ENCODE measurements at regions not wholly inside any gene's neighbourhood (a gene's known extent, or its start where the extent isn't known, plus 50 kb on each side); places are given as distances from the start of the nearest gene placed in this dataset.

- Histone ChIP-seq H3K27ac (no peak overlapping the region), H3K9me3 (no peaks in the 10 kb centered on the region), H3K4me3 (no peak overlapping the region), H3K27me3 (ENCODE audit: insufficient read depth in 3 of 3, low read length in 2 of 3) (no peaks in the 10 kb centered on the region), H3K4me1 (no peaks in the 10 kb centered on the region), H3K36me3 (ENCODE audit: insufficient read depth in 1 of 2, low read depth in 1 of 2) (no peaks in the 10 kb centered on the region)
- intact Hi-C loops (cut with DNase I) = no loop called here
- DNase-seq (no peak), ATAC-seq (no peak)
- TF ChIP-seq, protein P1, sequence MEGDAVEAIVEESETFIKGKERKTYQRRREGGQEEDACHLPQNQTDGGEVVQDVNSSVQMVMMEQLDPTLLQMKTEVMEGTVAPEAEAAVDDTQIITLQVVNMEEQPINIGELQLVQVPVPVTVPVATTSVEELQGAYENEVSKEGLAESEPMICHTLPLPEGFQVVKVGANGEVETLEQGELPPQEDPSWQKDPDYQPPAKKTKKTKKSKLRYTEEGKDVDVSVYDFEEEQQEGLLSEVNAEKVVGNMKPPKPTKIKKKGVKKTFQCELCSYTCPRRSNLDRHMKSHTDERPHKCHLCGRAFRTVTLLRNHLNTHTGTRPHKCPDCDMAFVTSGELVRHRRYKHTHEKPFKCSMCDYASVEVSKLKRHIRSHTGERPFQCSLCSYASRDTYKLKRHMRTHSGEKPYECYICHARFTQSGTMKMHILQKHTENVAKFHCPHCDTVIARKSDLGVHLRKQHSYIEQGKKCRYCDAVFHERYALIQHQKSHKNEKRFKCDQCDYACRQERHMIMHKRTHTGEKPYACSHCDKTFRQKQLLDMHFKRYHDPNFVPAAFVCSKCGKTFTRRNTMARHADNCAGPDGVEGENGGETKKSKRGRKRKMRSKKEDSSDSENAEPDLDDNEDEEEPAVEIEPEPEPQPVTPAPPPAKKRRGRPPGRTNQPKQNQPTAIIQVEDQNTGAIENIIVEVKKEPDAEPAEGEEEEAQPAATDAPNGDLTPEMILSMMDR (IDR thresholded peaks at IDR 0.05) = no peak
- 74 to 84% (median 77%) methylated on average over 2 of the region's 2 CpGs for WGBS, 3 donors
Measured at GRCh38 chr5:62682059-62682458, 103.4 kb downstream of the LRRC70 start.

DNA sequence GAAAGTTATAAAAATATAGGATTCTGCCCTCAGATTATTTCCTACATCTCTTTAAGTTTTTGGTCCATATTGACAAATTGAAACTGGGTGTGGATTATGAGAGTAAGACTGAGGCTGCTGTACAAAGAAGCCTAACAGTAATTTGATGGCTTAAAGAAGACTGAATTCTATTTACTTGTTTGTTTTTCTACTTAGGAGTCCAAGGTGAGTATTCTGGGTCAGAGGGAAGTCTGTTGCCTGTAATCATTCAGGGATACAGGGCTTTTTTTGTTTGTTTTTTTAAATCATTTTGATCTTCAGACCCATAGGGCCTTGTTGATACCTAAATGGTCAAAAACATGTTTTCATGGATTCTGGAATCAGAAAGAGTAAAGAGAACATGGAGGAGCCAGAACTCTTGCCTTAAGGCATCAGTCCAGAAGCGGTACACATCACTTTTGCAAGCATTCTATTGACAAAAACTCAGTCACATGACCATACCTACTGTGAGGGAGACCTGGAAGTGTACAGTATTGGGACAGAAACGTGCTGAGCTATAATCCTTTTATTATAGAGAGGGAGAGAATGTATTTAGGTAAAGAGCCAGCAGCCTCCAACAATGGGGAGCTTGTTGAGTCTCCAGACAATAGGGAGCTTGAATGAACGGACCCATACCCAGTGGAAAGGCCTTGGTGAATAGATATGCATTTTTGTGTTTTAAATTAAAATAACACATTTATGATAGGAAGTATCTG is 102.7 kb downstream of the LRRC70 start:
- H3K4me3 ChIP-seq = no peak overlapping the region
- TF ChIP-seq, protein P1 (IDR thresholded peaks at IDR 0.05) = no peak
- intact Hi-C loops (cut with DNase I) = no loop called here
- no peaks in the 10 kb centered on the region for H3K27me3 ChIP-seq (ENCODE audit: insufficient read depth in 3 of 3, low read length in 2 of 3)
- H3K27ac ChIP-seq = no peak overlapping the region
- no peaks in the 10 kb centered on the region for H3K4me1 ChIP-seq
- H3K9me3 ChIP-seq = no peaks in the 10 kb centered on the region
- DNase-seq (no peak), ATAC-seq (no peak)
- 60 to 66% (median 63%) methylated on average over 3 of the region's 3 CpGs for WGBS, 3 donors
- no peaks in the 10 kb centered on the region for H3K36me3 ChIP-seq (ENCODE audit: insufficient read depth in 1 of 2, low read depth in 1 of 2)

GRCh38 chr5:62680121-62680520 is 101.5 kb downstream of the LRRC70 start:
- intact Hi-C loops (cut with DNase I) = no loop called here
- ATAC-seq (no peak), DNase-seq (no peak)
- Histone ChIP-seq H3K36me3 (ENCODE audit: insufficient read depth in 1 of 2, low read depth in 1 of 2) (no peaks in the 10 kb centered on the region), H3K4me3 (no peak overlapping the region), H3K9me3 (no peaks in the 10 kb centered on the region), H3K27ac (no peak overlapping the region), H3K4me1 (no peaks in the 10 kb centered on the region), H3K27me3 (ENCODE audit: insufficient read depth in 3 of 3, low read length in 2 of 3) (no peaks in the 10 kb centered on the region)
- TF ChIP-seq, protein P1 (IDR thresholded peaks at IDR 0.05) = no peak
